Upper lobe of right lung (tissue), 1 donor: ENCODE measurements at regions not wholly inside any gene's neighbourhood (a gene's known extent, or its start where the extent isn't known, plus 50 kb on each side); places are given as distances from the start of the nearest gene placed in this dataset.
A peak's percentile ranks its signal among the peaks of the same experiment; 100 is the strongest.

Source experiments
- ATAC-seq: fragments of 200-7000 bp; cut with Tn5 transposase; one replicate; pipeline ENCODE4 v1.9.1; 2020; ENCODE audit warnings: mild to moderate bottlenecking, moderate library complexity
- DNase-seq: peaks from one replicate; pipeline ENCODE4 v3.0.0-alpha.2; 2020
- H3K27ac ChIP-seq: fragments of 200-600 bp; one replicate; pipeline ENCODE4 v1.8.0; 2022
- H3K27me3 ChIP-seq: fragments of 200-600 bp; one replicate; pipeline ENCODE4 v1.8.0; 2022; ENCODE audit warnings: mild to moderate bottlenecking
- H3K36me3 ChIP-seq: fragments of 200-600 bp; one replicate; pipeline ENCODE4 v1.8.0; 2022
- H3K4me1 ChIP-seq: fragments of 200-600 bp; one replicate; pipeline ENCODE4 v1.8.0; 2022
- H3K4me3 ChIP-seq: fragments of 200-600 bp; one replicate; pipeline ENCODE4 v1.8.0; 2022; ENCODE audit warnings: mild to moderate bottlenecking
- H3K9me3 ChIP-seq: fragments of 200-600 bp; one replicate; pipeline ENCODE4 v1.8.0; 2022
- CTCF ChIP-seq: fragments of 200-600 bp; IDR thresholded peaks from one replicate; pipeline ENCODE4 v1.8.0; 2022; ENCODE audit warnings: antibody characterized with exemption
- intact Hi-C: fragments of 100-400 bp; cut with DNase I; formaldehyde crosslinking; loops from one replicate; pipeline ENCODE4 v1.11.0; 2022
- donor health status: DM: no; HTN: yes; CAD: no; lungs with severe emphysema.

GRCh38 chr2:193024791-193025190, 830.1 kb upstream of the TMEFF2 start:
- Histone ChIP-seq H3K9me3 (no peaks in the 10 kb centered on the region), H3K27me3 (no peaks in the 10 kb centered on the region), H3K4me3 (no peak overlapping the region), H3K27ac (no peak overlapping the region), H3K4me1 (no peaks in the 10 kb centered on the region), H3K36me3 (no peaks in the 10 kb centered on the region)
- ATAC-seq (no peak), DNase-seq (no peak)
- intact Hi-C loops = no loop called here
- no peak for TF ChIP-seq CTCF

- Histone ChIP-seq H3K4me1 (no peaks in the 10 kb centered on the region), H3K27ac (no peak overlapping the region), H3K4me3 (no peak overlapping the region), H3K27me3 (no peaks in the 10 kb centered on the region), H3K36me3 (no peaks in the 10 kb centered on the region), H3K9me3 (no peaks in the 10 kb centered on the region)
- intact Hi-C loops = no loop called here
- no peak for TF ChIP-seq CTCF
- ATAC-seq (peak; percentile 13), DNase-seq (no peak)
Observed at GRCh38 chr2:193011870-193012269, 817.1 kb upstream of the TMEFF2 start.

- ATAC-seq = no peak
- no peak for TF ChIP-seq CTCF
- H3K27ac ChIP-seq = no peak overlapping the region
Observed at GRCh38 chr2:192993059-192993458, 798.3 kb upstream of the TMEFF2 start.

GRCh38 chr2:192983173-192983572, 788.4 kb upstream of the TMEFF2 start:
- Histone ChIP-seq H3K4me3 (no peak overlapping the region), H3K36me3 (no peaks in the 10 kb centered on the region), H3K4me1 (no peaks in the 10 kb centered on the region), H3K27me3 (no peaks in the 10 kb centered on the region), H3K9me3 (no peaks in the 10 kb centered on the region), H3K27ac (no peak overlapping the region)
- ATAC-seq (no peak), DNase-seq (no peak)
- no peak for TF ChIP-seq CTCF
- intact Hi-C loops = no loop called here

More at GRCh38 chr2:192993059-192993458, 798.3 kb upstream of the TMEFF2 start:
- intact Hi-C loops = no loop called here
- Histone ChIP-seq H3K9me3 (no peaks in the 10 kb centered on the region), H3K4me1 (no peaks in the 10 kb centered on the region), H3K27me3 (no peaks in the 10 kb centered on the region), H3K36me3 (no peaks in the 10 kb centered on the region), H3K4me3 (no peak overlapping the region)
- no peak for DNase-seq

GRCh38 chr2:192978395-192978794, 783.7 kb upstream of the TMEFF2 start:
- Histone ChIP-seq H3K27me3 (no peaks in the 10 kb centered on the region), H3K4me3 (no peak overlapping the region), H3K36me3 (no peaks in the 10 kb centered on the region), H3K4me1 (no peaks in the 10 kb centered on the region), H3K27ac (no peak overlapping the region), H3K9me3 (no peaks in the 10 kb centered on the region)
- intact Hi-C loops = no loop called here
- TF ChIP-seq CTCF = no peak
- DNase-seq (no peak), ATAC-seq (no peak)

- H3K36me3 ChIP-seq = no peaks in the 10 kb centered on the region
- ATAC-seq (no peak), DNase-seq (no peak)
- H3K27ac ChIP-seq = no peak overlapping the region
- TF ChIP-seq CTCF = no peak
- H3K4me1 ChIP-seq = no peaks in the 10 kb centered on the region
- no peaks in the 10 kb centered on the region for H3K9me3 ChIP-seq
- H3K27me3 ChIP-seq = no peaks in the 10 kb centered on the region
- intact Hi-C loops = no loop called here
- H3K4me3 ChIP-seq = no peak overlapping the region
Observed at GRCh38 chr2:192971981-192972380, 777.2 kb upstream of the TMEFF2 start.
